Gastrocnemius medialis (tissue), 4 donors: ENCODE measurements at regions not wholly inside any gene's neighbourhood (a gene's known extent, or its start where the extent isn't known, plus 50 kb on each side); places are given as distances from the start of the nearest gene placed in this dataset.
"Not testable (repeated sequence)": the region's sequence is repeated elsewhere in the genome, so short reads cannot be mapped to it uniquely, and the experiment has no call there.

ENCODE experiments used
- POLR2A ChIP-seq, 2 donors: fragments of 450-650 bp; IDR thresholded peaks; one replicate each; pipeline ENCODE4 v1.6.1; 2017; ENCODE audit warnings: antibody characterized with exemption in 2 of 2, mild to moderate bottlenecking in 2 of 2, moderate library complexity in 2 of 2
- TF ChIP-seq, protein P1 (sequence below), 5 experiments: fragments of 450-650 bp in 3 of 5; fragments of 200-600 bp in 2 of 5; sonication (generic) in 2 of 5; IDR thresholded peaks in 4 of 5; conservative IDR thresholded peaks in 1 of 5; 1 replicate in 4 of 5; 2 replicates in 1 of 5; pipeline ENCODE4 v1.5.1; 2016 to 2019; ENCODE audit warnings: antibody characterized with exemption in 5 of 5, mild to moderate bottlenecking in 3 of 5, moderate library complexity in 3 of 5

DNA sequence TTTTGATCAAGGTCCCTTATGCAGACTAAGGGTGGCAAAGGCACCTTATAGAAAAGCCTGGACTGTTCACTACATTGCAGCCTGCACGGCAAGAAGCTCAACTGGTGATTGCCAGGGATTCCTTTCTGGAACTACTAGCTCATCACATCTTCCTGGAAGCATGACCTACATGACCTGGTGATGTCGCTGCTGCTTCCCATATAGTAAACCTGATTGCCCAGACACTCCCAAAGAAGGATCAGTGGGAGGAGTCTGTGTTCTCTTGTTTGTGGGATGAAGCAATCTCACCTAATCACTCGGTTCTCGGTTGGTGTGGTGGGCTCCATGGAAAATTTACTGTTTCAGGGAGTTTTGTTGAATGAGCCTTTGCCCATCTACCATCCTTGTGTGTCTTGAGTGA, 89.8 kb downstream of the BMP15 start:
- TF ChIP-seq, protein P1, sequence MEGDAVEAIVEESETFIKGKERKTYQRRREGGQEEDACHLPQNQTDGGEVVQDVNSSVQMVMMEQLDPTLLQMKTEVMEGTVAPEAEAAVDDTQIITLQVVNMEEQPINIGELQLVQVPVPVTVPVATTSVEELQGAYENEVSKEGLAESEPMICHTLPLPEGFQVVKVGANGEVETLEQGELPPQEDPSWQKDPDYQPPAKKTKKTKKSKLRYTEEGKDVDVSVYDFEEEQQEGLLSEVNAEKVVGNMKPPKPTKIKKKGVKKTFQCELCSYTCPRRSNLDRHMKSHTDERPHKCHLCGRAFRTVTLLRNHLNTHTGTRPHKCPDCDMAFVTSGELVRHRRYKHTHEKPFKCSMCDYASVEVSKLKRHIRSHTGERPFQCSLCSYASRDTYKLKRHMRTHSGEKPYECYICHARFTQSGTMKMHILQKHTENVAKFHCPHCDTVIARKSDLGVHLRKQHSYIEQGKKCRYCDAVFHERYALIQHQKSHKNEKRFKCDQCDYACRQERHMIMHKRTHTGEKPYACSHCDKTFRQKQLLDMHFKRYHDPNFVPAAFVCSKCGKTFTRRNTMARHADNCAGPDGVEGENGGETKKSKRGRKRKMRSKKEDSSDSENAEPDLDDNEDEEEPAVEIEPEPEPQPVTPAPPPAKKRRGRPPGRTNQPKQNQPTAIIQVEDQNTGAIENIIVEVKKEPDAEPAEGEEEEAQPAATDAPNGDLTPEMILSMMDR (IDR thresholded peaks at IDR 0.05 in 4 of 5, conservative IDR thresholded peaks at IDR 0.05 in 1 of 5): not testable (repeated sequence)
- TF ChIP-seq POLR2A (IDR thresholded peaks at IDR 0.05): not testable (repeated sequence)
